H1 (cell line): ENCODE measurements at regions not wholly inside any gene's neighbourhood (a gene's known extent, or its start where the extent isn't known, plus 50 kb on each side); places are given as distances from the start of the nearest gene placed in this dataset.

Experiments used
- CTCF ChIA-PET: fragments of 300-600 bp; sonication (Branson Sonifier 250); formaldehyde crosslinking; loops from one replicate; lab custom pipeline; 2021; ENCODE audit not compliant: partially characterized antibody; lab: Charles Lee
- POLR2A ChIA-PET: fragments of 300-600 bp; sonication (Branson Sonifier 250); formaldehyde crosslinking; loops from one replicate; lab custom pipeline; 2021; ENCODE audit warnings: inconsistent platforms; ENCODE audit not compliant: partially characterized antibody; lab: Charles Lee
- DNase-seq, 2 experiments: peaks; one replicate each; pipeline versions ENCODE4 v3.0.0 to v3.0.0-alpha.2; 2010 to 2022; ENCODE audit warnings: low spot score in 2 of 2, low read depth in 1 of 2, mixed read lengths in 1 of 2
- FAIRE-seq: peaks from 2 replicates; lab custom pipeline; 2011; peaks lifted over from hg19 to GRCh38; lab: Jason Lieb, UNC
- H2AFZ ChIP-seq: 2 replicates; pipeline ENCODE4 v1.8.1; 2012; ENCODE audit warnings: low read length, inconsistent platforms
- H2AK5ac ChIP-seq: 2 replicates; pipeline ENCODE4 v1.6.1; 2013; ENCODE audit warnings: low read depth, low read length
- H2BK120ac ChIP-seq: replicated peaks from 2 replicates; pipeline ENCODE3; 2013; ENCODE audit warnings: low read depth, low read length, inconsistent platforms
- H2BK12ac ChIP-seq: 2 replicates; pipeline ENCODE4 v1.6.1; 2013; ENCODE audit warnings: low read depth, low read length
- H2BK15ac ChIP-seq: 2 replicates; pipeline ENCODE4 v1.6.1; 2013; ENCODE audit warnings: low read length
- H2BK20ac ChIP-seq: 2 replicates; pipeline ENCODE4 v1.6.1; 2013; ENCODE audit warnings: low read length
- H2BK5ac ChIP-seq: 2 replicates; pipeline ENCODE4 v1.6.1; 2013; ENCODE audit warnings: low read depth, low read length
- H3K14ac ChIP-seq: 2 replicates; pipeline ENCODE4 v1.6.1; 2013; ENCODE audit warnings: inconsistent platforms; ENCODE audit not compliant: insufficient read length
- H3K18ac ChIP-seq: 2 replicates; pipeline ENCODE4 v1.6.1; 2013; ENCODE audit warnings: low read length; ENCODE audit errors: extremely low read depth
- H3K23ac ChIP-seq: 2 replicates; pipeline ENCODE4 v1.6.1; 2013; ENCODE audit warnings: inconsistent platforms; ENCODE audit not compliant: insufficient read length
- H3K23me2 ChIP-seq: 2 replicates; pipeline ENCODE4 v1.6.1; 2013; ENCODE audit warnings: low read depth, low read length
- H3K27ac ChIP-seq: 2 replicates; pipeline ENCODE4 v1.6.1; 2011; ENCODE audit warnings: low read depth, low read length, inconsistent platforms
- H3K27me3 ChIP-seq, 4 experiments: replicated peaks in 1 of 4; 1 replicate in 1 of 4; 2 replicates in 3 of 4; pipeline versions ENCODE4 v1.6.1 to v1.8.1; 2011 to 2013; ENCODE audit warnings: low read length in 3 of 4, mild to moderate bottlenecking in 3 of 4, inconsistent platforms in 2 of 4, mixed read lengths in 2 of 4, moderate library complexity in 1 of 4; ENCODE audit not compliant: control insufficient read depth in 3 of 4, insufficient read depth in 3 of 4; ENCODE audit errors: extremely low read depth in 1 of 4
- H3K36me3 ChIP-seq, 4 experiments: 2 replicates each; pipeline versions ENCODE4 v1.6.1 to v1.8.1; 2011 to 2013; ENCODE audit warnings: mild to moderate bottlenecking in 4 of 4, low read length in 3 of 4, moderate library complexity in 2 of 4, control low read depth in 1 of 4, inconsistent platforms in 1 of 4; ENCODE audit not compliant: insufficient read depth in 4 of 4, control insufficient read depth in 2 of 4
- H3K4ac ChIP-seq: replicated peaks from 2 replicates; pipeline ENCODE3; 2013; ENCODE audit warnings: low read length, low read depth, mixed read lengths, inconsistent platforms; ENCODE audit not compliant: insufficient read length
- H3K4me1 ChIP-seq, 4 experiments: replicated peaks in 1 of 4; 1 replicate in 1 of 4; 2 replicates in 3 of 4; pipeline versions ENCODE4 v1.6.1 to v1.8.1; 2011 to 2013; ENCODE audit warnings: low read length in 3 of 4, inconsistent platforms in 2 of 4, mixed read lengths in 1 of 4; ENCODE audit not compliant: insufficient read depth in 4 of 4, control insufficient read depth in 3 of 4
- H3K4me2 ChIP-seq, 2 experiments: 2 replicates each; pipeline versions ENCODE4 v1.6.1 to v1.8.1; 2011 to 2013; ENCODE audit warnings: low read depth in 2 of 2, low read length in 2 of 2, control low read depth in 1 of 2, inconsistent platforms in 1 of 2, mild to moderate bottlenecking in 1 of 2; ENCODE audit not compliant: insufficient read depth in 1 of 2
- H3K4me3 ChIP-seq, 4 experiments: fragments of 200-600, 300-600 bp in 1 of 4; sonication (generic), shearing (Covaris generic), sonication (Bioruptor Twin) in 1 of 4; 2 replicates each; pipeline versions ENCODE4 v1.5.1 to v1.8.1; 2011 to 2016; ENCODE audit warnings: low read length in 4 of 4, low read depth in 3 of 4, control low read depth in 2 of 4, inconsistent platforms in 2 of 4, mild to moderate bottlenecking in 2 of 4, mixed read lengths in 1 of 4, moderate library complexity in 1 of 4; ENCODE audit not compliant: insufficient read depth in 2 of 4; ENCODE audit errors: extremely low read depth in 1 of 4
- H3K56ac ChIP-seq: replicated peaks from 2 replicates; pipeline ENCODE3; 2013; ENCODE audit warnings: low read depth, mild to moderate bottlenecking, mixed read lengths, low read length, inconsistent platforms; ENCODE audit not compliant: insufficient read length
- H3K79me1 ChIP-seq: 2 replicates; pipeline ENCODE4 v1.6.1; 2013; ENCODE audit warnings: low read depth, low read length, control low read depth
- H3K79me2 ChIP-seq, 2 experiments: 2 replicates each; pipeline versions ENCODE4 v1.6.1 to v1.8.1; 2012 to 2013; ENCODE audit warnings: low read length in 2 of 2, mild to moderate bottlenecking in 2 of 2, inconsistent platforms in 1 of 2; ENCODE audit not compliant: insufficient read depth in 2 of 2, control insufficient read depth in 1 of 2
- H3K9ac ChIP-seq, 4 experiments: replicated peaks in 1 of 4; 1 replicate in 1 of 4; 2 replicates in 3 of 4; pipeline versions ENCODE4 v1.6.1 to v1.8.1; 2011 to 2013; ENCODE audit warnings: low read depth in 3 of 4, low read length in 3 of 4, control low read depth in 2 of 4, mild to moderate bottlenecking in 2 of 4, moderate library complexity in 2 of 4, inconsistent platforms in 1 of 4; ENCODE audit errors: extremely low read depth in 1 of 4
- H3K9me3 ChIP-seq, 2 experiments: 2 replicates each; pipeline versions ENCODE4 v1.6.1 to v1.8.1; 2012 to 2013; ENCODE audit warnings: mild to moderate bottlenecking in 2 of 2, moderate library complexity in 2 of 2, control low read depth in 1 of 2, inconsistent platforms in 1 of 2, low read depth in 1 of 2, low read length in 1 of 2, mixed read lengths in 1 of 2; ENCODE audit not compliant: insufficient read depth in 2 of 2
- H4K20me1 ChIP-seq, 2 experiments: replicated peaks in 1 of 2; 2 replicates each; pipeline versions ENCODE3 to v1.8.1; 2011 to 2013; ENCODE audit warnings: inconsistent platforms in 2 of 2, low read length in 2 of 2, mild to moderate bottlenecking in 1 of 2; ENCODE audit not compliant: insufficient read depth in 2 of 2, control insufficient read depth in 1 of 2
- H4K5ac ChIP-seq: 2 replicates; pipeline ENCODE4 v1.6.1; 2013; ENCODE audit warnings: low read length, low read depth, mixed read lengths, inconsistent platforms; ENCODE audit not compliant: insufficient read length
- H4K8ac ChIP-seq: 2 replicates; pipeline ENCODE4 v1.8.0; 2013; ENCODE audit warnings: mild to moderate bottlenecking, moderate library complexity, low read length, inconsistent platforms; ENCODE audit not compliant: insufficient read depth; ENCODE audit errors: extremely low read depth
- H4K91ac ChIP-seq: replicated peaks from 2 replicates; pipeline ENCODE3; 2013; ENCODE audit warnings: low read length, mixed read lengths, inconsistent platforms; ENCODE audit not compliant: insufficient read length
- ASH2L ChIP-seq: fragments of 200-600, 300-600 bp; sonication (generic); IDR thresholded peaks from one replicate; pipeline ENCODE4 v1.7.1; 2017; ENCODE audit warnings: low read length
- KDM1A ChIP-seq: fragments of 200-600, 300-600 bp; sonication (generic); IDR thresholded peaks from 2 replicates; pipeline ENCODE4 v1.7.1; 2016; ENCODE audit warnings: mild to moderate bottlenecking, low read length, borderline replicate concordance
- RXRA ChIP-seq: IDR thresholded peaks from 2 replicates; pipeline ENCODE4 v1.6.1; 2011; ENCODE audit warnings: low read depth, mild to moderate bottlenecking, low read length, moderate library complexity; ENCODE audit not compliant: insufficient read depth
- SP2 ChIP-seq: IDR thresholded peaks from 2 replicates; pipeline ENCODE4 v1.6.1; 2012; ENCODE audit warnings: mild to moderate bottlenecking, low read length, inconsistent platforms
- SUZ12 ChIP-seq: fragments of 200-600 bp; sonication (generic); IDR thresholded peaks from 2 replicates; pipeline ENCODE4 v1.6.1; 2012; ENCODE audit warnings: mild to moderate bottlenecking, inconsistent platforms, low read length, moderate library complexity, mixed read lengths
- YY1 ChIP-seq: IDR thresholded peaks from 2 replicates; pipeline ENCODE4 v1.6.1; 2011; ENCODE audit warnings: low read depth, mild to moderate bottlenecking, low read length
- ZNF274 ChIP-seq: IDR thresholded peaks from 2 replicates; pipeline ENCODE4 v1.7.0; 2012; ENCODE audit warnings: low read length, borderline replicate concordance; ENCODE audit errors: extremely low read depth
- WGBS, 2 experiments: shearing (Covaris generic) in 1 of 2; methylation state at CpG; one replicate each; pipeline versions ENCODE4 v1.1.6 to v1.1.7; 2013 to 2015; ENCODE audit warnings: low lambda C conversion rate in 2 of 2, mixed read lengths in 2 of 2, inconsistent platforms in 1 of 2, low coverage in 1 of 2, missing lambda C conversion rate in 1 of 2; ENCODE audit not compliant: insufficient replicate concordance in 2 of 2, insufficient coverage in 1 of 2, insufficient read length in 1 of 2; ENCODE audit errors: extremely low coverage in 1 of 2, missing lambda C conversion rate in 1 of 2; 5-methylcytosine and 5-hydroxymethylcytosine counted together
- TF ChIP-seq, protein P1 (sequence below), 3 experiments: IDR thresholded peaks; 1 replicate in 2 of 3; 2 replicates in 1 of 3; pipeline versions ENCODE4 v1.5.1 to v1.6.1; 2011; ENCODE audit warnings: low read length in 3 of 3, mild to moderate bottlenecking in 3 of 3, inconsistent platforms in 2 of 3, low read depth in 1 of 3, moderate library complexity in 1 of 3; ENCODE audit not compliant: insufficient read depth in 1 of 3; ENCODE audit errors: control extremely low read depth in 1 of 3

DNA sequence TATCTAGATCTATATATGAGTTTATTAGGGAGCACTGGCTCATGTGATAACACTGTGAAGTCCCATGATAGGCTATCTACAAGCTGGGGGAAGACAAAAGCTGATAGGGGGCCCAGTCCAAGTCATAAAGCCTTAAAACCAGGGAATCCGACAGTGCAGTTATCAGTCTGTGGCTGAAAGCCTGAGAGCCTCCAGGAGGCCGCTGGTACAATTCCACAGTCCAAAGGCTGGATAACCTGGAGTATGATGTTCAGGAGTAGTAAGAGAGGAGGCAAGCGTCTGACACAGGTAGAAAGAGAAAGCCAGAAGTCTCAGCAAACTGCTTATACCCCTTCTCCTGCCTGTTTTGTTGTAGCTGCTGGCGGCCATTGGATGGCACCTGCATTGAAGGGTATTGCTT lies 177.6 kb upstream of the SPRY1 start:
- Histone ChIP-seq H3K4ac (no peak overlapping the region), H2BK12ac (no peak overlapping the region), H3K9ac (no peak overlapping the region), H4K8ac (no peak overlapping the region), H4K91ac (no peak overlapping the region), H4K20me1 (no peaks in the 10 kb centered on the region), H4K5ac (no peak overlapping the region), H2AK5ac (no peak overlapping the region), H3K4me3 (no peak overlapping the region), H3K14ac (no peak overlapping the region), H3K27me3 (no peaks in the 10 kb centered on the region), H3K36me3 (no peaks in the 10 kb centered on the region; a peak in 1 of 8 replicates), H3K4me1 (no peaks in the 10 kb centered on the region), H3K23ac (no peak overlapping the region), H2BK15ac (no peak overlapping the region), H3K79me1 (no peaks in the 10 kb centered on the region), H3K18ac (no peak overlapping the region), H3K56ac (no peak overlapping the region)
- peak; percentile 39 for FAIRE-seq
- POLR2A ChIA-PET = interaction anchor here (1.5 kb wide), 1 partner anchor 14 kb away, joined by 3 read pairs; no protein-coding TSS in a partner anchor
- WGBS, 2 experiments = 86% methylated on average over 4 of the region's 4 CpGs; no CpG with 5 or more reads in 1 of the 2 experiments
- CTCF ChIA-PET = interaction anchor here (0.7 to 1.8 kb wide), 3 partner anchors 12 to 38 kb away, joined by 3 to 4 read pairs (median 4); no protein-coding TSS in a partner anchor
- no peak for TF ChIP-seq RXRA
- TF ChIP-seq SUZ12 = no peak
- TF ChIP-seq, protein P1, sequence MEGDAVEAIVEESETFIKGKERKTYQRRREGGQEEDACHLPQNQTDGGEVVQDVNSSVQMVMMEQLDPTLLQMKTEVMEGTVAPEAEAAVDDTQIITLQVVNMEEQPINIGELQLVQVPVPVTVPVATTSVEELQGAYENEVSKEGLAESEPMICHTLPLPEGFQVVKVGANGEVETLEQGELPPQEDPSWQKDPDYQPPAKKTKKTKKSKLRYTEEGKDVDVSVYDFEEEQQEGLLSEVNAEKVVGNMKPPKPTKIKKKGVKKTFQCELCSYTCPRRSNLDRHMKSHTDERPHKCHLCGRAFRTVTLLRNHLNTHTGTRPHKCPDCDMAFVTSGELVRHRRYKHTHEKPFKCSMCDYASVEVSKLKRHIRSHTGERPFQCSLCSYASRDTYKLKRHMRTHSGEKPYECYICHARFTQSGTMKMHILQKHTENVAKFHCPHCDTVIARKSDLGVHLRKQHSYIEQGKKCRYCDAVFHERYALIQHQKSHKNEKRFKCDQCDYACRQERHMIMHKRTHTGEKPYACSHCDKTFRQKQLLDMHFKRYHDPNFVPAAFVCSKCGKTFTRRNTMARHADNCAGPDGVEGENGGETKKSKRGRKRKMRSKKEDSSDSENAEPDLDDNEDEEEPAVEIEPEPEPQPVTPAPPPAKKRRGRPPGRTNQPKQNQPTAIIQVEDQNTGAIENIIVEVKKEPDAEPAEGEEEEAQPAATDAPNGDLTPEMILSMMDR (IDR thresholded peaks at IDR 0.05; ENCODE audit: control extremely low read depth in 1 of 3, insufficient read depth in 1 of 3, low read depth in 1 of 3, low read length in 3 of 3) = no peak
- TF ChIP-seq KDM1A = no peak
- no peak for TF ChIP-seq SP2
- TF ChIP-seq ZNF274 = no peak
- 0 out of 2 replicates have a peak, but pooled peaks have one; percentile 9 for TF ChIP-seq YY1
- no peak for TF ChIP-seq ASH2L
- TF ChIP-seq, all 59 proteins: peak for 1
- Histone ChIP-seq H3K4me2 (no peak overlapping the region), H3K23me2 (no peaks in the 10 kb centered on the region), H2AFZ (no peak overlapping the region), H2BK120ac (no peak overlapping the region), H3K27ac (no peak overlapping the region), H2BK20ac (no peak overlapping the region), H3K79me2 (no peaks in the 10 kb centered on the region), H2BK5ac (no peak overlapping the region), H3K9me3 (no peaks in the 10 kb centered on the region)
- DNase-seq = no peak
